OCI-LY1 (cell line): ENCODE measurements at regions not wholly inside any gene's neighbourhood (a gene's known extent, or its start where the extent isn't known, plus 50 kb on each side); places are given as distances from the start of the nearest gene placed in this dataset.

Experiments used
- H2AFZ ChIP-seq: fragments of 200-600 bp; sonication (generic), shearing (Covaris generic); 2 replicates; pipeline ENCODE4 v1.6.0; 2014; ENCODE audit warnings: antibody characterized with exemption, mild to moderate bottlenecking, low read length
- H3F3A ChIP-seq: fragments of 200-600 bp; sonication (generic), shearing (Covaris generic); 2 replicates; pipeline ENCODE4 v1.6.0; 2014; ENCODE audit warnings: mild to moderate bottlenecking, antibody characterized with exemption, low read length, moderate library complexity; ENCODE audit not compliant: insufficient read depth
- H3K27ac ChIP-seq: fragments of 200-600 bp; sonication (generic); 2 replicates; pipeline ENCODE4 v1.5.1; 2014; ENCODE audit warnings: low read length, mixed run types, mild to moderate bottlenecking, low read depth; ENCODE audit not compliant: poor library complexity, severe bottlenecking
- H3K27me3 ChIP-seq: fragments of 200-600 bp; sonication (generic); 2 replicates; pipeline ENCODE4 v1.6.0; 2014; ENCODE audit warnings: antibody characterized with exemption, mild to moderate bottlenecking, low read length, moderate library complexity; ENCODE audit not compliant: insufficient read depth
- H3K36me3 ChIP-seq: fragments of 200-600 bp; sonication (generic); 2 replicates; pipeline ENCODE4 v1.6.1; 2014; ENCODE audit warnings: mild to moderate bottlenecking, antibody characterized with exemption, low read length, moderate library complexity, mixed read lengths; ENCODE audit not compliant: insufficient read depth
- H3K4me1 ChIP-seq: fragments of 200-600 bp; sonication (generic); 2 replicates; pipeline ENCODE4 v1.5.1; 2014; ENCODE audit warnings: mild to moderate bottlenecking, low read length, moderate library complexity; ENCODE audit not compliant: insufficient read depth, severe bottlenecking
- H3K4me2 ChIP-seq: fragments of 200-600 bp; sonication (generic), shearing (Covaris generic); 2 replicates; pipeline ENCODE4 v1.6.1; 2014; ENCODE audit warnings: low read length
- H3K4me3 ChIP-seq: fragments of 200-600 bp; sonication (generic); 2 replicates; pipeline ENCODE4 v1.5.1; 2014; ENCODE audit warnings: low read length, low read depth, mild to moderate bottlenecking, mixed read lengths; ENCODE audit not compliant: poor library complexity, severe bottlenecking
- H3K79me2 ChIP-seq: fragments of 200-600 bp; shearing (Covaris generic); 2 replicates; pipeline ENCODE4 v1.6.1; 2016; ENCODE audit warnings: mixed run types, low read length, mixed read lengths; ENCODE audit not compliant: insufficient read depth
- H3K9ac ChIP-seq: fragments of 200-600 bp; sonication (generic), shearing (Covaris generic); 2 replicates; pipeline ENCODE4 v1.6.1; 2014; ENCODE audit warnings: mild to moderate bottlenecking, low read length, mixed read lengths
- H3K9me2 ChIP-seq: fragments of 200-600 bp; sonication (generic), shearing (Covaris generic); 2 replicates; pipeline ENCODE4 v1.6.1; 2014; ENCODE audit warnings: low read depth, mild to moderate bottlenecking, low read length, mixed read lengths
- H3K9me3 ChIP-seq: fragments of 200-600 bp; shearing (Covaris generic); 2 replicates; pipeline ENCODE4 v1.6.1; 2014; ENCODE audit warnings: low read length, mixed read lengths
- H4K20me1 ChIP-seq: fragments of 200-600 bp; sonication (generic), shearing (Covaris generic); 2 replicates; pipeline ENCODE4 v1.6.0; 2016; ENCODE audit warnings: mild to moderate bottlenecking, low read length; ENCODE audit not compliant: insufficient read depth
- CTCF ChIP-seq: fragments of 200-600 bp; sonication (generic), shearing (Covaris generic); IDR thresholded peaks from 2 replicates; pipeline ENCODE4 v1.5.1; 2017; ENCODE audit warnings: mild to moderate bottlenecking, antibody characterized with exemption, low read length, moderate library complexity, mixed read lengths
- EZH2 ChIP-seq: fragments of 200-600 bp; sonication (generic), shearing (Covaris generic); IDR thresholded peaks from 2 replicates; pipeline ENCODE4 v1.8.0; 2017; ENCODE audit warnings: borderline replicate concordance, mixed run types, mild to moderate bottlenecking, antibody characterized with exemption, low read length, moderate library complexity, mixed read lengths

- H4K20me1 ChIP-seq: no peaks in the 10 kb centered on the region
- no peak overlapping the region for H3K27ac ChIP-seq
- no peaks in the 10 kb centered on the region for H3K9me2 ChIP-seq
- TF ChIP-seq CTCF (no peak), EZH2 (no peak)
- H3F3A ChIP-seq: no peaks in the 10 kb centered on the region
- H3K27me3 ChIP-seq: no peaks in the 10 kb centered on the region
- H3K36me3 ChIP-seq: no peaks in the 10 kb centered on the region
- no peak overlapping the region for H2AFZ ChIP-seq
- H3K4me2 ChIP-seq: no peak overlapping the region
- H3K79me2 ChIP-seq: no peaks in the 10 kb centered on the region
- no peak overlapping the region for H3K9ac ChIP-seq
- no peaks in the 10 kb centered on the region for H3K9me3 ChIP-seq
- H3K4me1 ChIP-seq: no peaks in the 10 kb centered on the region
- H3K4me3 ChIP-seq: no peak overlapping the region
Measured at GRCh38 chr1:239893127-239893731, 198.5 kb upstream of the FMN2 start.

GRCh38 chr1:239896569-239896968 lies 195.1 kb upstream of the FMN2 start:
- no peaks in the 10 kb centered on the region for H3K27me3 ChIP-seq
- no peak overlapping the region for H3K27ac ChIP-seq

GRCh38 chr1:239896980-239897379 lies 194.7 kb upstream of the FMN2 start:
- Histone ChIP-seq H3K4me1 (no peaks in the 10 kb centered on the region), H3F3A (no peaks in the 10 kb centered on the region), H3K9me2 (no peaks in the 10 kb centered on the region), H3K9ac (no peak overlapping the region), H3K4me3 (no peak overlapping the region), H3K27me3 (no peaks in the 10 kb centered on the region), H3K9me3 (no peaks in the 10 kb centered on the region), H3K36me3 (no peaks in the 10 kb centered on the region), H2AFZ (no peak overlapping the region), H3K27ac (no peak overlapping the region), H3K79me2 (no peaks in the 10 kb centered on the region), H3K4me2 (no peak overlapping the region), H4K20me1 (no peaks in the 10 kb centered on the region)
- no peak for TF ChIP-seq EZH2
- TF ChIP-seq CTCF: no peak

More at GRCh38 chr1:239896569-239896968, 195.1 kb upstream of the FMN2 start:
- H3K9ac ChIP-seq: no peak overlapping the region
- H3K4me2 ChIP-seq: no peak overlapping the region
- no peaks in the 10 kb centered on the region for H4K20me1 ChIP-seq
- H3K9me3 ChIP-seq: no peaks in the 10 kb centered on the region
- H3K4me1 ChIP-seq: no peaks in the 10 kb centered on the region
- H3K79me2 ChIP-seq: no peaks in the 10 kb centered on the region
- no peak overlapping the region for H3K4me3 ChIP-seq
- TF ChIP-seq EZH2 (no peak), CTCF (no peak)
- H2AFZ ChIP-seq: no peak overlapping the region
- no peaks in the 10 kb centered on the region for H3F3A ChIP-seq
- H3K36me3 ChIP-seq: no peaks in the 10 kb centered on the region
- no peaks in the 10 kb centered on the region for H3K9me2 ChIP-seq
